ENCODE measurements at regions not wholly inside any gene's neighbourhood (a gene's known extent, or its start where the extent isn't known, plus 50 kb on each side); places are given as distances from the start of the nearest gene placed in this dataset.

GRCh38 chr13:103263448-103263847, 197.2 kb upstream of the SLC10A2 start:
- Histone ChIP-seq H3K4me3 (replicated peaks in 1 of 3) (no peak overlapping the region), H3K36me3 (no peaks in the 10 kb centered on the region), H3K4me1 (no peaks in the 10 kb centered on the region), H3K9me3 (no peaks in the 10 kb centered on the region), H3K27ac (no peak overlapping the region), H3K27me3 (no peaks in the 10 kb centered on the region)
- TF ChIP-seq CTCF (IDR thresholded peaks at IDR 0.05) = no peak
- TF ChIP-seq POLR2A (IDR thresholded peaks at IDR 0.05) = no peak
- intact Hi-C loops (cut with DNase I) = no loop called here
- WGBS, 2 donors = 77 to 78% methylated on average over 3 of the region's 3 CpGs
- no peak for DNase-seq

DNA sequence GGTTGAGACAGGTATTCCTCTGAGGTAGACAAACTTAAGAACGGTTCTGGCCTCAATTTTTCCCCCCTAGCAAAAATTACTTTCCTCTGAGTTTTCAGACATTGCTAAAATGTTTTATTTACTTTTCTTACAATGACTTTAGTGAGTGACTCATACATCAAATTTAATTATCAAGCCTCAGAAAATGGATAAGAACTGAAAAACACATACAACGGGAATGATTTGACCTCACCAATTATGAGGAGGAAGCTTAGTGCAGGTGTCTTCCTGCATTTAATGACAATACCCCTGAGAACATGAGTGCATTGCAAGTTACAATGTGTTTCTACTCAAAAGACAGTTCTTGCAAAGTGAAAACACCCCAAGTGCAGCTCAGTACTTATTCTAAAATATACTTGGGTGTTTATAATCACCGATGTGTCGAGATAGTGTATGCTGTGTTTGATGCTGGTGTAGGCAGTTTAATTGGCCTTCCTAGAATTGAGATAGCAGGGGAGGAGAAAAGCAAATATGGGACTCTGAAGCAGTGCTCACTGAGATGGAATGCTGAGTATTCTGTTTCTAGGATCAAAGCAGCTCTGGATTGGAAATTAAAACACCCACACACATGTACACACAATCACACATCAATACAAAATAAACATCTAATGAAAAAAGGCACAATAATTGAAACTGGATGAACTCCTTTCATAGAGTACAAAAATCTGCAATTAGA, 189.5 kb upstream of the SLC10A2 start:
- no peaks in the 10 kb centered on the region for H3K4me1 ChIP-seq
- 67 to 71% methylated on average over 4 of the region's 4 CpGs for WGBS, 2 donors
- TF ChIP-seq CTCF (IDR thresholded peaks at IDR 0.05) (no peak), POLR2A (IDR thresholded peaks at IDR 0.05) (no peak)
- no peaks in the 10 kb centered on the region for H3K36me3 ChIP-seq
- intact Hi-C loops (cut with DNase I) = no loop called here
- H3K9me3 ChIP-seq = no peaks in the 10 kb centered on the region
- no peak for DNase-seq
- H3K27me3 ChIP-seq = no peaks in the 10 kb centered on the region
- no peak overlapping the region for H3K27ac ChIP-seq
- no peak overlapping the region for H3K4me3 ChIP-seq (replicated peaks in 1 of 3)

- no peak overlapping the region for H3K27ac ChIP-seq
- no peak overlapping the region for H3K4me3 ChIP-seq (replicated peaks in 1 of 3)
- no peak for TF ChIP-seq POLR2A (IDR thresholded peaks at IDR 0.05)
- no peak for TF ChIP-seq CTCF (IDR thresholded peaks at IDR 0.05)
- no peaks in the 10 kb centered on the region for H3K36me3 ChIP-seq
- no peaks in the 10 kb centered on the region for H3K27me3 ChIP-seq
- DNase-seq = no peak
- no peaks in the 10 kb centered on the region for H3K4me1 ChIP-seq
- no peaks in the 10 kb centered on the region for H3K9me3 ChIP-seq
- intact Hi-C loops (cut with DNase I) = no loop called here
- WGBS, 2 donors = 92 to 93% methylated on average over 1 of the region's 1 CpG
Measured at GRCh38 chr13:103250071-103250470, 183.9 kb upstream of the SLC10A2 start.

DNA sequence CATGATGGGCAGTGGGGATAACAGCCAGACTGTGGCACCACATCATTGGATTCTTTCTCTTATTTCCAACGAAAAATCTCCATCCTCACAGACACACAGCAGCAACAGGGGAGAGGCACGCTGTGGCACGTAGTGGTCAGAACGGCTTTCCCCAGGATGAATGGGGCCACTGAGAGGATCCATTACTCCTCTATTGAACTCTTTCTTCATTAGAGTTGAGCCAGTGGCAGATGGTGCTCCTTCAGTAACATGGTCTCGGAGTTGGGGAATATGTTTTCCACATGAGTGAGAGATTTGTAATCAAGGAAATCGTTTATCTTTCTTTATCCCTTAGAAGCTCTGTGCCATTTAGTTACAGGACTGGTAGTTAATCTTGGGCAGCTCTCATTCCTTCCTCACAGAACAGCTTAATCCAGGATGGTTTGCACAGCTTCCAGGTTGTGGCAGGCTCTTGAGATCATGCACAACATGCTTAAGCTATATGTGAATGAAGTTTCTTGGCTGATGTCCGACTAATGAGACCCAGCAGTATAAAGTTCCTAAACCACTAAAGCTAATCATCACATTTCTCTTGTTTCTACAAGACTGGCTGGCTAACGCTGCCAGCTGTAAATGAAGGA, 180.5 kb upstream of the SLC10A2 start:
- Histone ChIP-seq H3K27me3 (no peaks in the 10 kb centered on the region), H3K4me3 (replicated peaks in 1 of 3) (no peak overlapping the region), H3K36me3 (no peaks in the 10 kb centered on the region), H3K27ac (no peak overlapping the region), H3K4me1 (no peaks in the 10 kb centered on the region), H3K9me3 (no peaks in the 10 kb centered on the region)
- TF ChIP-seq CTCF (IDR thresholded peaks at IDR 0.05) (no peak), POLR2A (IDR thresholded peaks at IDR 0.05) (no peak)
- intact Hi-C loops (cut with DNase I) = no loop called here
- no peak for DNase-seq
- WGBS, 2 donors = 85 to 90% methylated on average over 8 of the region's 8 CpGs

DNA sequence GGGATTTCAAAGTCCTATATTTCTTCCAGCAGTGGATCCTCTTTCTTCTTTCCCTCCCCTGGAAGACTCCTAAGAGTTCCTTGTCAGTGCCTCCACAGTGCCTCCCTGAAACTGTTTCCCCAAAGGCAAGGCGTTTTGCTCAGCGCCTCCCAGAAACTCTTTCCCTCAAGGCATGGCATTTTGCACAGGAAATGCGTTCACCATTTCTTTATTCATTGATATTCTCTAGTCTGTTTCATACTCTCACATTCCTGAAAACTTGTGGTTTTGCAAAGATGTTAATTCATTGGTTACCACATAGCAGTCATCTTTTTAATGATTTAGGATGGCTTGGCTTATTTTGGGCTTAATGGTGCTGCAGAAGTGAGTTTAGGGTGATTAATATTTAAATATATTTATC, 177.3 kb upstream of the SLC10A2 start:
- no peak for DNase-seq
- no peaks in the 10 kb centered on the region for H3K27me3 ChIP-seq
- H3K27ac ChIP-seq = no peak overlapping the region
- H3K36me3 ChIP-seq = no peaks in the 10 kb centered on the region
- H3K9me3 ChIP-seq = no peaks in the 10 kb centered on the region
- no peaks in the 10 kb centered on the region for H3K4me1 ChIP-seq
- intact Hi-C loops (cut with DNase I) = no loop called here
- 92 to 94% methylated on average over 3 of the region's 3 CpGs for WGBS, 2 donors
- H3K4me3 ChIP-seq (replicated peaks in 1 of 3) = no peak overlapping the region
- TF ChIP-seq CTCF (IDR thresholded peaks at IDR 0.05) (no peak), POLR2A (IDR thresholded peaks at IDR 0.05) (no peak)

Data from thyroid gland (tissue), 4 donors.